Neuronal stem cell (in vitro differentiated cells): ENCODE measurements at regions not wholly inside any gene's neighbourhood (a gene's known extent, or its start where the extent isn't known, plus 50 kb on each side); places are given as distances from the start of the nearest gene placed in this dataset.

Source experiments
- DNase-seq: peaks from one replicate; pipeline ENCODE4 v3.0.0-alpha.2; 2013; ENCODE audit warnings: low spot score
- H2AFZ ChIP-seq: one replicate; pipeline ENCODE4 v1.6.1; 2013; ENCODE audit warnings: mild to moderate bottlenecking, low read length, inconsistent platforms
- H2AK5ac ChIP-seq: 2 replicates; pipeline ENCODE4 v1.6.1; 2013; ENCODE audit warnings: low read depth, mild to moderate bottlenecking, inconsistent platforms, low read length, moderate library complexity, mixed read lengths
- H2BK120ac ChIP-seq: 2 replicates; pipeline ENCODE4 v1.6.1; 2013; ENCODE audit warnings: low read depth, mild to moderate bottlenecking, inconsistent platforms, low read length, moderate library complexity, mixed read lengths
- H2BK12ac ChIP-seq: one replicate; pipeline ENCODE4 v1.6.1; 2013; ENCODE audit warnings: low read length, inconsistent platforms
- H2BK15ac ChIP-seq: 2 replicates; pipeline ENCODE4 v1.6.1; 2013; ENCODE audit warnings: mild to moderate bottlenecking, low read length, inconsistent platforms, mixed read lengths
- H2BK5ac ChIP-seq: one replicate; pipeline ENCODE4 v1.6.1; 2013; ENCODE audit warnings: inconsistent platforms, mild to moderate bottlenecking, low read length, moderate library complexity
- H3K14ac ChIP-seq: one replicate; pipeline ENCODE4 v1.6.1; 2013; ENCODE audit warnings: low read length, inconsistent platforms
- H3K18ac ChIP-seq: 2 replicates; pipeline ENCODE4 v1.6.1; 2013; ENCODE audit warnings: low read length, inconsistent platforms
- H3K23ac ChIP-seq: 2 replicates; pipeline ENCODE4 v1.6.1; 2013; ENCODE audit warnings: low read depth, mild to moderate bottlenecking, mixed read lengths, low read length, inconsistent platforms; ENCODE audit not compliant: poor library complexity
- H3K27ac ChIP-seq: replicated peaks from 3 replicates; pipeline ENCODE4 v1.5.1; 2013; ENCODE audit warnings: low read length, inconsistent platforms
- H3K27me3 ChIP-seq, 3 experiments: 2 replicates each; pipeline ENCODE4 v1.6.1; 2013; ENCODE audit warnings: low read length in 3 of 3, mild to moderate bottlenecking in 2 of 3, inconsistent platforms in 1 of 3, low read depth in 1 of 3, mixed read lengths in 1 of 3, moderate library complexity in 1 of 3; ENCODE audit not compliant: control insufficient read depth in 3 of 3, insufficient read depth in 3 of 3
- H3K36me3 ChIP-seq, 2 donors: replicated peaks in 1 of 2; 2 replicates each; pipeline ENCODE4 v1.6.1; 2013; ENCODE audit warnings: low read length in 2 of 2; ENCODE audit not compliant: control insufficient read depth in 2 of 2, insufficient read depth in 2 of 2
- H3K4ac ChIP-seq: 2 replicates; pipeline ENCODE4 v1.6.1; 2013; ENCODE audit warnings: inconsistent platforms, mild to moderate bottlenecking, low read length, moderate library complexity
- H3K4me1 ChIP-seq, 2 donors: 1 replicate in 1 of 2; 2 replicates in 1 of 2; pipeline ENCODE4 v1.6.1; 2013; ENCODE audit warnings: low read length in 2 of 2, low read depth in 1 of 2; ENCODE audit not compliant: control insufficient read depth in 2 of 2, insufficient read depth in 1 of 2
- H3K4me2 ChIP-seq: one replicate; pipeline ENCODE4 v1.6.1; 2013; ENCODE audit warnings: mild to moderate bottlenecking, low read length, inconsistent platforms; ENCODE audit not compliant: insufficient read depth, poor library complexity, severe bottlenecking
- H3K4me3 ChIP-seq, 2 donors: 2 replicates each; pipeline ENCODE4 v1.5.1; 2013; ENCODE audit warnings: low read length in 2 of 2, mild to moderate bottlenecking in 2 of 2, inconsistent platforms in 1 of 2, moderate library complexity in 1 of 2
- H3K79me1 ChIP-seq: one replicate; pipeline ENCODE4 v1.6.1; 2013; ENCODE audit warnings: low read depth, mild to moderate bottlenecking, inconsistent platforms, low read length, moderate library complexity
- H3K9ac ChIP-seq: one replicate; pipeline ENCODE4 v1.6.1; 2013; ENCODE audit warnings: mild to moderate bottlenecking, low read depth, low read length, inconsistent platforms; ENCODE audit not compliant: poor library complexity
- H3K9me3 ChIP-seq, 2 donors: replicated peaks in 1 of 2; 2 replicates each; pipeline versions ENCODE3 to v1.6.1; 2013; ENCODE audit warnings: low read length in 2 of 2, mild to moderate bottlenecking in 2 of 2, inconsistent platforms in 1 of 2, low read depth in 1 of 2, mixed read lengths in 1 of 2, moderate library complexity in 1 of 2; ENCODE audit not compliant: control insufficient read depth in 2 of 2, insufficient read depth in 1 of 2
- H4K8ac ChIP-seq: one replicate; pipeline ENCODE4 v1.6.1; 2013; ENCODE audit warnings: low read depth, mild to moderate bottlenecking, inconsistent platforms, low read length, moderate library complexity
- H4K91ac ChIP-seq: one replicate; pipeline ENCODE4 v1.6.1; 2013; ENCODE audit warnings: low read length, low read depth, mild to moderate bottlenecking, inconsistent platforms; ENCODE audit not compliant: poor library complexity
- WGBS, 2 donors: extraction: QIAGEN DNeasy Blood & Tissue Kit; methylation state at CpG; one replicate each; pipeline ENCODE4 v1.1.7; 2013; ENCODE audit warnings: missing lambda C conversion rate in 2 of 2, mixed read lengths in 1 of 2; ENCODE audit not compliant: insufficient read length in 2 of 2, insufficient replicate concordance in 1 of 2; ENCODE audit errors: extremely low coverage in 2 of 2; 5-methylcytosine and 5-hydroxymethylcytosine counted together

GRCh38 chr6:154888421-154889295, 106.5 kb upstream of the TIAM2 start:
- Histone ChIP-seq H4K91ac (no peak overlapping the region), H3K36me3 (peaks cover 5% of the 10 kb centered on the region in 2 donors), H3K4me3 (no peak overlapping the region), H3K4ac (no peak overlapping the region), H3K9ac (no peak overlapping the region), H3K4me2 (no peak overlapping the region), H3K4me1 (peaks cover 0 to 9% of the 10 kb centered on the region in 2 donors), H2BK5ac (no peak overlapping the region), H3K23ac (no peak overlapping the region), H2AK5ac (no peak overlapping the region), H2BK12ac (no peak overlapping the region), H2AFZ (no peak overlapping the region), H3K27ac (no peak overlapping the region), H3K9me3 (peaks cover 2 to 7% of the 10 kb centered on the region in 2 donors), H3K79me1 (no peaks in the 10 kb centered on the region), H4K8ac (no peak overlapping the region), H2BK15ac (no peak overlapping the region), H3K27me3 (no peaks in the 10 kb centered on the region), H2BK120ac (no peak overlapping the region), H3K18ac (no peak overlapping the region), H3K14ac (no peak overlapping the region)
- no peak for DNase-seq
- no CpG with 5 or more reads among the region's 6 CpGs for WGBS, 2 donors

DNA sequence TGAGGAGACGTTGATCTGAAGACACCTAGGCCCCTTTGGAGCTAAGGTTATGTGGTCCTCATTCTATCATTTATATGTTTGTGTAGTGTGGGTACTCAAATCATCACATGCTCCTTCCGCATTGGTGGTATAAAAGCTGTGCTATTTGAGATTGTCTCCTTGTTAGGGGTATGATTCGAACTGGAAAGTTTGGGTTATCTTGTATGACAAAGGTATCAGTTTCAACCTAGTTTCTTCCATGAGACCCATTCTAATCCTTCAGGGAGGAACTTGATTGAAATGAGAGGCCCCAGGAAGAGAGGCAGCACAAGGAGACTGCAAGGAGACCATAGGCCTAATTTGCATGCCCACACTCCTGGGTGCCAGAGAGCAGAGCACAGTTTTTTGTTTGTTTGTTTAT, 104.2 kb upstream of the TIAM2 start:
- Histone ChIP-seq H4K8ac (no peak overlapping the region), H2BK5ac (no peak overlapping the region), H3K4me3 (no peak overlapping the region), H2BK12ac (no peak overlapping the region), H3K23ac (no peak overlapping the region), H2AFZ (no peak overlapping the region), H3K27ac (no peak overlapping the region), H3K36me3 (peaks cover 2 to 5% of the 10 kb centered on the region in 2 donors), H3K9me3 (peaks cover 0 to 2% of the 10 kb centered on the region in 2 donors), H3K4me1 (peaks cover 0 to 9% of the 10 kb centered on the region in 2 donors), H2BK15ac (no peak overlapping the region), H2AK5ac (no peak overlapping the region), H3K4me2 (no peak overlapping the region), H3K18ac (no peak overlapping the region), H3K79me1 (no peaks in the 10 kb centered on the region), H2BK120ac (no peak overlapping the region), H3K27me3 (no peaks in the 10 kb centered on the region), H3K4ac (no peak overlapping the region), H3K9ac (no peak overlapping the region), H3K14ac (no peak overlapping the region), H4K91ac (no peak overlapping the region)
- no peak for DNase-seq
- no CpG with 5 or more reads among the region's 3 CpGs for WGBS, 2 donors

DNA sequence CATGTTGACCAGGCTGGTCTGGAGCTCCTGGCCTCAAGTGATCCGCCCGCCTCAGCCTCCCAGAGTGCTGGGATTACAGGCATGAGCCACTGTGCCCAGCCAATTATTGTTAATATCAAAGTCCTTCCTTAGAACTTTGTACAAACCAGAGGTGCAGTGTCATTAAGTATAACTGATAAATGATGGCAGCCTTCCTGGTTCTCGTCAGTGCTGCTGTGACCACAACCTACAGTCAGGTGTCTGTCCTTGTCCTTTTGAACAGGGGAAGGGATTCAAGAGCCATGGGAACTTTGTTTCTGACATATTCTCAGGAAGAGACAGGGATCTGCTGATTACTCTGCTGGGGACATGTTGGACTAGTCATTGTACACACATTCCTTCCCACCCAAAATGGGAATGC, 103.2 kb upstream of the TIAM2 start:
- Histone ChIP-seq H3K27ac (no peak overlapping the region), H3K4me3 (no peak overlapping the region)

GRCh38 chr6:154893917-154894316, 101.2 kb upstream of the TIAM2 start:
- peaks cover 0 to 4% of the 10 kb centered on the region in 2 donors for H3K4me1 ChIP-seq
- no peak overlapping the region for H2BK5ac ChIP-seq
- no peak overlapping the region for H4K91ac ChIP-seq
- no peak overlapping the region for H2AK5ac ChIP-seq
- whole genome bisulfite sequencing, 2 donors = no CpG with 5 or more reads among the region's 3 CpGs
- H3K4me3 ChIP-seq = no peak overlapping the region
- no peak overlapping the region for H3K18ac ChIP-seq
- no peaks in the 10 kb centered on the region for H3K79me1 ChIP-seq
- peaks cover 3 to 13% of the 10 kb centered on the region in 2 donors for H3K36me3 ChIP-seq
- H3K23ac ChIP-seq = no peak overlapping the region
- H2BK120ac ChIP-seq = no peak overlapping the region
- no peak for DNase-seq
- no peak overlapping the region for H2BK12ac ChIP-seq
- no peak overlapping the region for H3K4ac ChIP-seq
- H4K8ac ChIP-seq = no peak overlapping the region
- H2BK15ac ChIP-seq = no peak overlapping the region
- H3K27ac ChIP-seq = no peak overlapping the region
- H3K14ac ChIP-seq = no peak overlapping the region
- H3K27me3 ChIP-seq = no peaks in the 10 kb centered on the region
- H3K4me2 ChIP-seq = no peak overlapping the region
- H3K9ac ChIP-seq = no peak overlapping the region
- no peak overlapping the region for H2AFZ ChIP-seq
- no peaks in the 10 kb centered on the region for H3K9me3 ChIP-seq

More for the DNA sequence above, 103.2 kb upstream of the TIAM2 start:
- Histone ChIP-seq H2AK5ac (no peak overlapping the region), H2AFZ (no peak overlapping the region), H4K8ac (no peak overlapping the region), H3K79me1 (no peaks in the 10 kb centered on the region), H3K36me3 (peaks cover 5 to 9% of the 10 kb centered on the region in 2 donors), H3K4me1 (peaks cover 0 to 9% of the 10 kb centered on the region in 2 donors), H3K9me3 (peaks cover 0 to 2% of the 10 kb centered on the region in 2 donors), H2BK15ac (no peak overlapping the region), H2BK120ac (no peak overlapping the region), H3K9ac (no peak overlapping the region), H3K14ac (no peak overlapping the region), H4K91ac (no peak overlapping the region), H3K27me3 (no peaks in the 10 kb centered on the region), H3K18ac (no peak overlapping the region), H3K23ac (no peak overlapping the region), H3K4ac (no peak overlapping the region), H2BK12ac (no peak overlapping the region), H2BK5ac (no peak overlapping the region), H3K4me2 (no peak overlapping the region)
- DNase-seq = no peak
- no CpG with 5 or more reads among the region's 3 CpGs for WGBS, 2 donors
